Skin epidermis (tissue), 12 donors: ENCODE measurements at regions not wholly inside any gene's neighbourhood (a gene's known extent, or its start where the extent isn't known, plus 50 kb on each side); places are given as distances from the start of the nearest gene placed in this dataset.
"Not testable (repeated sequence)": the region's sequence is repeated elsewhere in the genome, so short reads cannot be mapped to it uniquely, and the experiment has no call there.

Experiments used
- H3K27ac ChIP-seq, 21 experiments: fragments of 200-600 bp; sonication (generic) in 11 of 21; one replicate each; pipeline ENCODE4 v1.5.0; 2020; ENCODE audit warnings: mild to moderate bottlenecking in 3 of 21, inconsistent platforms in 2 of 21, moderate library complexity in 2 of 21
- H3K4me3 ChIP-seq, 7 experiments: fragments of 200-600 bp; sonication (generic) in 2 of 7; one replicate each; pipeline ENCODE4 v1.5.0; 2020; ENCODE audit warnings: inconsistent platforms in 2 of 7, mild to moderate bottlenecking in 2 of 7, moderate library complexity in 1 of 7

GRCh38 chr1:189633658-189634057, 844.0 kb downstream of the BRINP3 start:
- H3K27ac ChIP-seq: no peak overlapping the region
- no peak overlapping the region for H3K4me3 ChIP-seq

GRCh38 chr1:189637041-189637440, 840.6 kb downstream of the BRINP3 start:
- H3K27ac ChIP-seq: no peak overlapping the region

GRCh38 chr1:189644156-189644555, 833.5 kb downstream of the BRINP3 start:
- H3K4me3 ChIP-seq, H3K27ac ChIP-seq: not testable (repeated sequence)

More at GRCh38 chr1:189637041-189637440, 840.6 kb downstream of the BRINP3 start:
- no peak overlapping the region for H3K4me3 ChIP-seq

- Histone ChIP-seq H3K4me3 (no peak overlapping the region), H3K27ac (no peak overlapping the region)
Measured at GRCh38 chr1:189644970-189645369, 832.7 kb downstream of the BRINP3 start.

GRCh38 chr1:189646066-189646465, 831.6 kb downstream of the BRINP3 start:
- H3K4me3 ChIP-seq: no peak overlapping the region
- no peak overlapping the region for H3K27ac ChIP-seq

- no peak overlapping the region for H3K27ac ChIP-seq
Measured at GRCh38 chr1:189654906-189655305, 822.8 kb downstream of the BRINP3 start.

GRCh38 chr1:189656628-189657530, 820.8 kb downstream of the BRINP3 start:
- no peak overlapping the region for H3K27ac ChIP-seq
- no peak overlapping the region for H3K4me3 ChIP-seq

More at GRCh38 chr1:189654906-189655305, 822.8 kb downstream of the BRINP3 start:
- H3K4me3 ChIP-seq: no peak overlapping the region

- Histone ChIP-seq H3K27ac (no peak overlapping the region), H3K4me3 (no peak overlapping the region)
Measured at GRCh38 chr1:189657715-189658114, 819.9 kb downstream of the BRINP3 start.

- H3K27ac ChIP-seq: no peak overlapping the region
- no peak overlapping the region for H3K4me3 ChIP-seq
Measured at GRCh38 chr1:189658381-189658780, 819.3 kb downstream of the BRINP3 start.

- Histone ChIP-seq H3K4me3 (no peak overlapping the region), H3K27ac (no peak overlapping the region)
Measured at GRCh38 chr1:189659731-189660130, 817.9 kb downstream of the BRINP3 start.

- H3K27ac ChIP-seq: no peak overlapping the region
- H3K4me3 ChIP-seq: no peak overlapping the region
Measured at GRCh38 chr1:189662190-189662589, 815.5 kb downstream of the BRINP3 start.

GRCh38 chr1:189669846-189670245, 807.8 kb downstream of the BRINP3 start:
- Histone ChIP-seq H3K27ac (no peak overlapping the region), H3K4me3 (no peak overlapping the region)

GRCh38 chr1:189673217-189673616, 804.4 kb downstream of the BRINP3 start:
- H3K4me3 ChIP-seq: no peak overlapping the region
- H3K27ac ChIP-seq: no peak overlapping the region

GRCh38 chr1:189675712-189676244, 801.9 kb downstream of the BRINP3 start:
- H3K4me3 ChIP-seq: no peak overlapping the region
- no peak overlapping the region for H3K27ac ChIP-seq

- no peak overlapping the region for H3K4me3 ChIP-seq
- no peak overlapping the region for H3K27ac ChIP-seq
Measured at GRCh38 chr1:189678779-189679178, 798.9 kb downstream of the BRINP3 start.

- no peak overlapping the region for H3K27ac ChIP-seq
- no peak overlapping the region for H3K4me3 ChIP-seq
Measured at GRCh38 chr1:189681252-189681919, 796.3 kb downstream of the BRINP3 start.

- Histone ChIP-seq H3K4me3 (no peak overlapping the region), H3K27ac (no peak overlapping the region)
Measured at GRCh38 chr1:189682591-189682990, 795.1 kb downstream of the BRINP3 start.

- H3K27ac ChIP-seq: no peak overlapping the region
- no peak overlapping the region for H3K4me3 ChIP-seq
Measured at GRCh38 chr1:189686288-189686687, 791.4 kb downstream of the BRINP3 start.

GRCh38 chr1:189693140-189693539, 784.5 kb downstream of the BRINP3 start:
- Histone ChIP-seq H3K4me3 (no peak overlapping the region), H3K27ac (no peak overlapping the region)

- H3K27ac ChIP-seq: no peak overlapping the region
- no peak overlapping the region for H3K4me3 ChIP-seq
Measured at GRCh38 chr1:189696297-189696696, 781.4 kb downstream of the BRINP3 start.

- Histone ChIP-seq H3K27ac (no peak overlapping the region), H3K4me3 (no peak overlapping the region)
Measured at GRCh38 chr1:189697113-189697512, 780.6 kb downstream of the BRINP3 start.
